SK-N-SH treated with all-trans-retinoic acid at 6 μM for 48 hours (cell line): ENCODE measurements at regions not wholly inside any gene's neighbourhood (a gene's known extent, or its start where the extent isn't known, plus 50 kb on each side); places are given as distances from the start of the nearest gene placed in this dataset.

Experiments
- ARNTL ChIP-seq: fragments of 450-650 bp; formaldehyde crosslinking; IDR thresholded peaks from 2 replicates; pipeline ENCODE4 v1.5.0; 2020; ENCODE audit warnings: low read depth, mild to moderate bottlenecking, moderate library complexity, borderline replicate concordance
- BACH2 ChIP-seq: fragments of 250-450 bp; sonication (Bioruptor Pico); IDR thresholded peaks from 2 replicates; pipeline ENCODE4 v1.9.0; 2021; ENCODE audit warnings: mild to moderate bottlenecking, borderline replicate concordance
- PATZ1 ChIP-seq: fragments of 250-450 bp; sonication (Bioruptor Pico); IDR thresholded peaks from 2 replicates; pipeline ENCODE4 v1.8.0; 2020; ENCODE audit warnings: mild to moderate bottlenecking, moderate library complexity, borderline replicate concordance
- PPARA ChIP-seq: fragments of 250-450 bp; sonication (Bioruptor Pico); IDR thresholded peaks from 2 replicates; pipeline ENCODE4 v1.5.0; 2020; ENCODE audit warnings: mild to moderate bottlenecking, borderline replicate concordance
- SNAI2 ChIP-seq: fragments of 250-450 bp; sonication (Bioruptor Pico); IDR thresholded peaks from 2 replicates; pipeline ENCODE4 v1.5.0; 2020; ENCODE audit warnings: mild to moderate bottlenecking, moderate library complexity
- TOX ChIP-seq: fragments of 250-450 bp; sonication (Bioruptor Pico); IDR thresholded peaks from 2 replicates; pipeline ENCODE4 v1.8.0; 2021; ENCODE audit warnings: mild to moderate bottlenecking, moderate library complexity, borderline replicate concordance
- ZFP30 ChIP-seq: fragments of 450-650 bp; formaldehyde crosslinking; IDR thresholded peaks from 2 replicates; pipeline ENCODE4 v1.5.0; 2022; ENCODE audit warnings: mild to moderate bottlenecking, moderate library complexity

GRCh38 chr6:140845701-140846100, 1287.0 kb upstream of the GJE1 start:
- no peak for TF ChIP-seq SNAI2 (CRISPR knock-in tag)
- no peak for TF ChIP-seq TOX
- TF ChIP-seq ARNTL (CRISPR knock-in tag) = no peak
- no peak for TF ChIP-seq PPARA (CRISPR knock-in tag)
- no peak for TF ChIP-seq ZFP30 (CRISPR knock-in tag)
- TF ChIP-seq BACH2 (CRISPR knock-in tag) = no peak
- no peak for TF ChIP-seq PATZ1 (CRISPR knock-in tag)
